HG03575 (cell line): ENCODE measurements at regions not wholly inside any gene's neighbourhood (a gene's known extent, or its start where the extent isn't known, plus 50 kb on each side); places are given as distances from the start of the nearest gene placed in this dataset.
"Not testable (repeated sequence)": the region's sequence is repeated elsewhere in the genome, so short reads cannot be mapped to it uniquely, and the experiment has no call there.

Experiments used
- ATAC-seq: cut with Tn5 transposase; IDR thresholded peaks from one replicate; pipeline ENCODE4 v1.9.1; 2021; ENCODE audit not compliant: unreplicated experiment, insufficient number of reproducible peaks, low FRiP score; ENCODE audit errors: extremely low read depth

DNA sequence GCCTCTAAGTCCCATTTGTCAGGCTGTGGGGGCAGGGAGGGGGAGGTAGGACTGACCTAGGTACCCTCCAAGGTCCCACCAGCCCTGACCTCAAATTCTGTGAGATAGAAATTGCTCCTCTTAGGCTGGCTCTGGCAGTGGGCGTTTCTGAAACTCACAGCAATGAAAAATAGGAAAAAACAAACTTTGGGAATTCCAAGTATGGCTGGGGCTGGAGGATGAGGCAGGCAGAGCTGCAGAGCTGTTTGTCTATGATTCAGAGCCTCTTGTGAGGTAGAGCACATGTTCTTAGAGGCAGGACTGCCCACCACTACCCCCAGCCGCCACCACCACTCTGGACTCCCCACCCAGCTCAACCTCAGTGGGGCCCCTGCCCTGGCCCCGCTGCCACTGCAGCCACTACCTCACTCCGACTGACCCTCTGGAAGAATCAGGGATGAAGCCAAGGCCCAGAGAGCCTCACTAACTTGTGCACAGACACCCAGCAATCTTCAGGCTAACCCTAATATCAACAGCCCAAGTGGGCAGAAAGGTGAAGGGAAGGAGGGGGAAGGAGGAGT is 98.2 kb downstream of the PJA1 start:
- no peak for ATAC-seq

- no peak for ATAC-seq
Measured at GRCh38 chrX:69066021-69066757, 99.1 kb downstream of the PJA1 start.

- ATAC-seq: no peak
Measured at GRCh38 chrX:69065451-69065850, 99.8 kb downstream of the PJA1 start.

DNA sequence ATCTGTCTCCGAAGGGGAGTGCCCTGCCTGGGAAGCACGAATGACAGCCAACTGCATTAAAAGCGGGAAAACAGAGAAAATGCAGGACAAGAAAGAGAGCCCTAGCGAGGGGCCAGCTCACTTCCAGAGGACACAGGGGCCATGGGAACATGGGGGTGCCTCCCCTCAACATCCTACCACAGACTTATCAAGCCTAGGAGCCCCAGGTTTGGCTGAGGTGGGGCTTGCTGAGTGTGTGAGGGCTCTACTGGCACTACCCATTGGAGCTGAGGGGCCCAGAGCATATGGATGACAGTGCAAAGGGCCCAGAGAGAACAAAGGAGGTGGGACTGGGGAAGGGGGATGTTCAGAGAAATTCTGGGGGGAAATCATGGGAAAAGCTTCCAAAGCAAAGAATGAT is 101.8 kb downstream of the PJA1 start:
- no peak for ATAC-seq

GRCh38 chrX:69062493-69062892 is 102.8 kb downstream of the PJA1 start:
- ATAC-seq: no peak

- ATAC-seq: no peak
Measured at GRCh38 chrX:69060631-69061408, 104.4 kb downstream of the PJA1 start.

DNA sequence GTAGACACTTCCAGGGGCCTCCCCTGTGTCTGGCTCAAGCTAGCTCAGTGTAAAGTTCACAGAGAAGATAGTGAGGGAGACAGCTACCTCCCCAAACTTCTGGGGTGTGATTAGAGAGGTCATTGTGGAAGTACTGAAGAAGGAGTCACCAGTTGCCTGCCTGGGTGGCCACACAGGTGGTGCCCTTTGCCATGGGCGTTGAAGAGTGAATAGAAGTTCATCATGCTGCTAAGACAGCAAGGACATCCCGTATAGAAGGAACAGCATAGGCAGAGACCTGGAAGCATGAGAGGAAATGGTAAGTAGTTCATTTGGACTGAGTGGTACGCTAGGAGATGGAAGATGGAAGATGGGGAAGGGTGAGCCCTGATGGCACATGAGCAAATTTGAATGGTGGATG is 110.1 kb downstream of the PJA1 start:
- ATAC-seq: no peak

DNA sequence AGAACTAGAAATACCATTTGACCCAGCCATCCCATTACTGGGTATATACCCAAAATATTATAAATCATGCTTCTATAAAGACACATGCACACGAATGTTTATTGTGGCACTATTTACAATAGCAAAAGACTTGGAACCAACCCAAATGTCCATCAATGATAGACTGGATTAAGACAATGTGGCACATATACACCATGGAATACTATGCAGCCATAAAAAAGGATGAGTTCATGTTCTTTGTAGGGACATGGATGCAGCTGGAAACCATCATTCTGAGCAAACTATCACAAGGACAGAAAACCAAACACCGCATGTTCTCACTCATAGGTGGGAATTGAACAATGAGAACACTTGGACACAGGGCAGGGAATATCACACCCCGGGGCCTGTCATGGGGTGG is 110.8 kb downstream of the PJA1 start:
- not testable (repeated sequence) for ATAC-seq

DNA sequence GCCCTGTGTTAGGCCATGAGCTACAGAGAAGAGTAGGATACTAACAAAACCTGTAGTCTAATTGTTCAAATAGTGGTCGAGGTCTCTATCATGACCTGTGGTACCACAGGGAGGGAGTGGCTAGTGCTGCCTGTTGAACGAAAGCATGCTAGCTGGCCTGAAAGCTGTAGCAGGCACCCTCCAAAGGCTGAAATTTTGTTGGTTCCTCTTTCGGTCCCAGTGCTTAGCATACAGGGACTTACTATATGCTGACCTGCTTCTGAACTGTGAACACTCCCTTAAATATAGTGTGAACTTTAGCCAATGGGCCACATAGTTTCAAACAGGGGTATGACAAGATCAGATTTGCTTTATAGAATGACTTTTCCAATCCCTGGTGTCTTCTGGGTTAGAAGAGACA is 113.4 kb downstream of the PJA1 start:
- no peak for ATAC-seq

DNA sequence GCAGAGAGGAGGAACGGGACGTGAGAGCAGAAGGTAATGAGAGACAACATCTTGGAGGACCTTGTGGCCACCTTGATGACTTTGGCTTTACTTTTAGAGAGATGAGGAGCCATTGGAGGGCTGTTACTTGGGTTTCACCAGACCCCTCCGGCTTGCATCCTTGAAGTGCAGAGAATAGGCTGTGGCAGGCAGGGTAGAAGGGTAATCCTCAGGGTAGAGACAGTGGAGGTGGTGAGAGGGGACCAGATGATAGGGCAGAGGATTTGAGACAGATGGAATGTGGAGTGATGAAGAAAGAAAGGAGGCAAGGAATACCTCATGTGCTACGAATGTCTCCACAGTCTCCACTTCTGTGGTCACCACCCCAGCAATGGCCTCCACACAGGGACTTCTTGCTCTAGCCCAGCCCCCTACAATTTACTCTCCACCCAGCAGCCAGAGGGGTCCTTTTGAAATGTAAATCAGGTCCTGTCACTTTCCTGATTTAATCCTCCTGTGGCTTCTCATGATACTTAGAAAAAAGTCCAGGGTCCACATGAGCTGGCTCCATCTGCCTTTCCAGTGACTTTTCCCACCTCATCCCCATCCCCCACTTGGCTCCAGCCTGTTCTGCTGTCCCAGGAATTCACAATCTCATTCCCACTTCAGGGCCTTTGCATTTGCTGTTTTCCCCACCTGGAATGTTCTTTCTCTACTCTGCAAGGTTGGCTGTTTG is 115.0 kb downstream of the PJA1 start:
- no peak for ATAC-seq

GRCh38 chrX:69046996-69047490 is 118.2 kb downstream of the PJA1 start:
- no peak for ATAC-seq

DNA sequence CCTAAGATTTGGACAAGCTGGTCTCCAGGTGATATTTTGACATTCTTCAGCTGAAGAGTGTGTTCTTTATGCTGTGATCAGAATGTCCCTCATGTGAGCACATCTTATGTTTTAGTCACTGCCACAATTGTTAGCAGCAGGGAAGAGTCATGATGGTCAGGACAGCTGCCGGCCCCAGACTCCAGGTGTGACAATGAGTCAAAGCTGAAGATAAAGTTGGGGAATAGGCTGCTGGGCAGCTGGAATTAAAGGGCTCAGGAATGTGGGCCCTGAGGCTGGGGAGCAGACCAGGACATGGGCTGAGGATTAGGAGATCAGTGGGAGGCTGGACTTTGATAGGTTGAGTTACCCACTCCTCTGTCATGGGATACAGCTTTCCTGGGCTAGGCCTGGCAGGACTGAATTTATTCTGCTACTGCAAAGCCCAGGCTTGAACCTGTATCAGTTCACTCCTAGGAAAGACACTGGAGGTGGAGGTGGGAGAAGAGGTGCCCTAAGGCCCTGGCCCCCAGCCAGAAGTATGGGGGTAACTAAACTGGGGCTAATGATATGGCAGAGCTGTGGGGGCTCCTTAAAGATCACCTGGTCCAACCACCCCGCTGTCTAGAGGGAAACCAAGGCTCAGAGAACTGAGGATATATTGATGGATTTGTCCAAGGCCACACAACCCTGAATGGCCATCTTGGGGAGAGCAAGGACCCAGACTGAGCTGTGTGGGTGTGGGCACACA is 119.5 kb downstream of the PJA1 start:
- no peak for ATAC-seq

- no peak for ATAC-seq
Measured at GRCh38 chrX:69038816-69039215, 126.4 kb downstream of the PJA1 start.

DNA sequence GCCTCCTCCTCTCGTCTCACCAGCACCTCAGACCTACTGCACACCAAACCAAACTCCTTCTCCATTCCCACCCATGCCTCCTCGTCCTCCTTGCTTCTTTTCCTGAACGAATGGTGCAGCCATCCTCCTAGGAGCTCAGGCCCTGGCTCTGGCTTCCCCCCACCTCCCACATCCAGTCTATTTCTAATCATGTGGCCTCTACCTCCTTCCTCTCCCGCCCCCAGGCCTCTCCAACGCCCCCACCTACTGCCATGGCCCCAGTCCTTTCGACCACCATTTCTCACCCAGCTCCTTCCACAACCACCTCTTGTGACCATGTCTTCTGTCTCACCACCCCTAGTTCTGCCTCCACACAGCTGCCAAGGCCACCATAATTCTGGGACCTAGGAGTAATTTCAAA is 127.1 kb downstream of the PJA1 start:
- no peak for ATAC-seq

DNA sequence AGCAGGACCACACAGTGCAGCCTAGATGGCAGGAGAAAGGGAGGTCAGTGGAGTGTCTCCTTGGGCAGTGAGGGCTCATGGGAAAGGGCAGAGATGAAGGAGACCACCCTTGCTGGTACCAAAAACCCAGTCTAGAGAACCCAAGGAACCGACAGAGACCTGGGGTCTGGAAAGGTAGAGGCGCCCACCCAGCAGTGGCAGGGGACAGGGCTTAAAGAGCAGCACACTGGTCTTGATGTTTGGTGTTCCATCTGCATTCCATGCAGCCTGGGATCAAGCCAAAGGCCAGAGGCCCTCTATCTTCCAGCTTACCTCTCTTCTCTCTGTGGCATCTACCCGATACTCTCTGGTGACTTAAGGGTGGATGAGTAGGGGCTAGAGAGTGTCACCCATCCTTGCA is 127.5 kb downstream of the PJA1 start:
- no peak for ATAC-seq

- ATAC-seq: no peak
Measured at GRCh38 chrX:69036674-69037573, 128.3 kb downstream of the PJA1 start.

DNA sequence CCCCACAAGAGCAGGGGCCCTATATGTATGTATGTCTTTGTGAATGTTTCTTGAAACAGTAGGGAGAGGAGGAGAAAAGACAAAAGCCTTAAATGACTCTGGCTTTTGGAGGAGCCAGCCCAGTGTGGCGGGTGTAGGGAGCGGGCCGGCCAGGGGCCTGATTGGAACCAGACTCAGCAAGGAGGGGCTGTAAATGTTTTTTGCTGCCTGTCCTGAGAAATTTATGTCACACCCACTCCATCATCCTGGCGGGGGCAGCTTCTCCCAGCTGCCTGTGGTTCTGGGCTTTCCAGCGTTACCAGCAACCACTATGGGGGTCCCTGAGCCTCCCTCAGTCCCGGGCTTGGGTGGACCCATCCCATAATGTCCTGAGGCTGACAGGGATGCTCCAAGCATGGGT is 130.8 kb downstream of the PJA1 start:
- ATAC-seq: no peak

DNA sequence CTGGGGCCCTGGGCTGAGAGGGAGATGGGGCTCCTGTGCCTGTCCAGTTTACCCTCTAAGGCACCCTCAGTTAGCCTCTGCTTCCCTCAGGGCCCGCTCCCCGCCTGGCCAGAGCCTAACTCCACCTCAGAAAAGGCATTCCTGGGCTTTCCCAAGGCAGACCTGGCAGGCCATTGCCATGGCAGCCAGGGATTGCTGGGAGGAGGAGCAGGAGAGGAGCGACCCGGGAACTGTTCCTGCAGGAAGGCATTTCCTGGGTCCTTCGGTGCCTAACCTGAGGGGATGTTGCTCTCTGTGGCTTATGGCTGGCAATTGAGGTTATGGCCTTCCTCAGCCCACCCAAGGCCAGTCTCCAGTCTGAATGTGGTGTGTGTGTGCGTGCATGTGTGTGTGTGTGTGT is 131.3 kb downstream of the PJA1 start:
- ATAC-seq: no peak
